ENCODE measurements at regions not wholly inside any gene's neighbourhood (a gene's known extent, or its start where the extent isn't known, plus 50 kb on each side); places are given as distances from the start of the nearest gene placed in this dataset.

DNA sequence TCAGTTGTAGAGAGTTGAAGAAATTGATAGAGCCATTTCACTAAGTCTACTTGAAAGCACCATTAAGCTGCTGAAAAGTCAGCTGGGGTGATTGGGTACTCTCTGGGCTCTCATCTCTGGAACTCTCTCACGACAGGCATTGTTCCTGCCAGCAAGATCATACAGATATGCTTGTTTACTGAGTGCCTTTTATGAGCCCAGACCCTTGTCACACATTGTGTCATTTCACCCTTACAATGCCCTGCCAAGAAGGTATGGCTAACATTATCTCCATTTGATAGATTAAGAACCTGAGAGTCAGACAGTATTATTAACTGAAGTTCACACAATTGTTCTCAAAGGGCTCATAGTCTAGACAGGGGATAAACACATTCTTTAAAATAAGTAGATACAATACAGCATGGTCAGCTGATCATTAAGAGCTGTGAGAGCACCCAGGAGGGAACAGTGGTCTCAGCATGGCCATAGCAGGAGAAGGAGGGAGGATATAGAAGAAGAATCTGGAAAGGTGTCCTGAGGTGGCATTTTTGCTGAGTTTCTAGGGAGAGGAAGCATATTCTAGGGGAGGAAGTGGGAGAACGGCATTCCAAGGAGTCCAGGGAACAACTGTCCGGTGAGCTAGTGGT is 580.5 kb downstream of the INSC start:
- TF ChIP-seq MXI1 (IDR thresholded peaks at IDR 0.05; ENCODE audit: low read depth, low read length) (no peak), CREB1 (IDR thresholded peaks at IDR 0.05) (no peak), CREB1 (CRISPR knock-in tag; IDR thresholded peaks at IDR 0.05) (no peak), SETDB1 (IDR thresholded peaks at IDR 0.05; ENCODE audit: low read length) (no peak), ZNF561 (CRISPR knock-in tag; conservative IDR thresholded peaks at IDR 0.05) (no peak), BMI1 (IDR thresholded peaks at IDR 0.05; ENCODE audit: low read length) (no peak), ZNF274 (IDR thresholded peaks at IDR 0.05; ENCODE audit: borderline replicate concordance, low read depth, low read length) (no peak), CEBPB (tag; IDR thresholded peaks at IDR 0.05) (no peak), NR2C2 (CRISPR knock-in tag; IDR thresholded peaks at IDR 0.05) (no peak), NR2C2 (tag; IDR thresholded peaks at IDR 0.05) (no peak), NCOA2 (IDR thresholded peaks at IDR 0.05; ENCODE audit: partially characterized antibody in 2 of 2) (no peak), JUN (IDR thresholded peaks at IDR 0.05; ENCODE audit: borderline replicate concordance, low read depth, low read length) (no peak), JUN (CRISPR knock-in tag; IDR thresholded peaks at IDR 0.05; ENCODE audit: borderline replicate concordance) (no peak), ATF7 (IDR thresholded peaks at IDR 0.05) (no peak)
- TF ChIP-seq, protein P1, sequence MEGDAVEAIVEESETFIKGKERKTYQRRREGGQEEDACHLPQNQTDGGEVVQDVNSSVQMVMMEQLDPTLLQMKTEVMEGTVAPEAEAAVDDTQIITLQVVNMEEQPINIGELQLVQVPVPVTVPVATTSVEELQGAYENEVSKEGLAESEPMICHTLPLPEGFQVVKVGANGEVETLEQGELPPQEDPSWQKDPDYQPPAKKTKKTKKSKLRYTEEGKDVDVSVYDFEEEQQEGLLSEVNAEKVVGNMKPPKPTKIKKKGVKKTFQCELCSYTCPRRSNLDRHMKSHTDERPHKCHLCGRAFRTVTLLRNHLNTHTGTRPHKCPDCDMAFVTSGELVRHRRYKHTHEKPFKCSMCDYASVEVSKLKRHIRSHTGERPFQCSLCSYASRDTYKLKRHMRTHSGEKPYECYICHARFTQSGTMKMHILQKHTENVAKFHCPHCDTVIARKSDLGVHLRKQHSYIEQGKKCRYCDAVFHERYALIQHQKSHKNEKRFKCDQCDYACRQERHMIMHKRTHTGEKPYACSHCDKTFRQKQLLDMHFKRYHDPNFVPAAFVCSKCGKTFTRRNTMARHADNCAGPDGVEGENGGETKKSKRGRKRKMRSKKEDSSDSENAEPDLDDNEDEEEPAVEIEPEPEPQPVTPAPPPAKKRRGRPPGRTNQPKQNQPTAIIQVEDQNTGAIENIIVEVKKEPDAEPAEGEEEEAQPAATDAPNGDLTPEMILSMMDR (IDR thresholded peaks at IDR 0.05 in 2 of 3, conservative IDR thresholded peaks at IDR 0.05 in 1 of 3; ENCODE audit: insufficient read depth in 2 of 3, low read depth in 1 of 3, low read length in 3 of 3), result no peak
- TF ChIP-seq, protein P2, sequence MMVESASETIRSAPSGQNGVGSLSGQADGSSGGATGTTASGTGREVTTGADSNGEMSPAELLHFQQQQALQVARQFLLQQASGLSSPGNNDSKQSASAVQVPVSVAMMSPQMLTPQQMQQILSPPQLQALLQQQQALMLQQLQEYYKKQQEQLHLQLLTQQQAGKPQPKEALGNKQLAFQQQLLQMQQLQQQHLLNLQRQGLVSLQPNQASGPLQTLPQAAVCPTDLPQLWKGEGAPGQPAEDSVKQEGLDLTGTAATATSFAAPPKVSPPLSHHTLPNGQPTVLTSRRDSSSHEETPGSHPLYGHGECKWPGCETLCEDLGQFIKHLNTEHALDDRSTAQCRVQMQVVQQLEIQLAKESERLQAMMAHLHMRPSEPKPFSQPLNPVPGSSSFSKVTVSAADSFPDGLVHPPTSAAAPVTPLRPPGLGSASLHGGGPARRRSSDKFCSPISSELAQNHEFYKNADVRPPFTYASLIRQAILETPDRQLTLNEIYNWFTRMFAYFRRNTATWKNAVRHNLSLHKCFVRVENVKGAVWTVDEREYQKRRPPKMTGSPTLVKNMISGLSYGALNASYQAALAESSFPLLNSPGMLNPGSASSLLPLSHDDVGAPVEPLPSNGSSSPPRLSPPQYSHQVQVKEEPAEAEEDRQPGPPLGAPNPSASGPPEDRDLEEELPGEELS (CRISPR knock-in tag; IDR thresholded peaks at IDR 0.05; ENCODE audit: borderline replicate concordance), result no peak
